HPDE6-E6E7 (cell line): ENCODE measurements at regions not wholly inside any gene's neighbourhood (a gene's known extent, or its start where the extent isn't known, plus 50 kb on each side); places are given as distances from the start of the nearest gene placed in this dataset.
"Not testable (repeated sequence)": the region's sequence is repeated elsewhere in the genome, so short reads cannot be mapped to it uniquely, and the experiment has no call there.

Source experiments
- DNase-seq: peaks from one replicate; pipeline ENCODE4 v3.0.0; 2011; ENCODE audit warnings: missing footprints; ENCODE audit errors: extremely low spot score

- no peak for DNase-seq
Observed at GRCh38 chr5:136740228-136740627, 374.9 kb upstream of the TRPC7 start.

- DNase-seq: not testable (repeated sequence)
Observed at GRCh38 chr5:136739271-136739670, 373.9 kb upstream of the TRPC7 start.

- DNase-seq: no peak
Observed at GRCh38 chr5:136738829-136739228, 373.5 kb upstream of the TRPC7 start.

GRCh38 chr5:136736021-136736420, 370.7 kb upstream of the TRPC7 start:
- no peak for DNase-seq

GRCh38 chr5:136735611-136736010, 370.3 kb upstream of the TRPC7 start:
- not testable (repeated sequence) for DNase-seq

GRCh38 chr5:136734628-136735027, 369.3 kb upstream of the TRPC7 start:
- no peak for DNase-seq

- DNase-seq: no peak
Observed at GRCh38 chr5:136732751-136733150, 367.4 kb upstream of the TRPC7 start.

GRCh38 chr5:136731241-136731900, 366.0 kb upstream of the TRPC7 start:
- DNase-seq: no peak

GRCh38 chr5:136730426-136730825, 365.1 kb upstream of the TRPC7 start:
- DNase-seq: no peak

GRCh38 chr5:136729901-136730355, 364.6 kb upstream of the TRPC7 start:
- no peak for DNase-seq

GRCh38 chr5:136726506-136726905, 361.2 kb upstream of the TRPC7 start:
- DNase-seq: no peak

GRCh38 chr5:136724161-136724560, 358.8 kb upstream of the TRPC7 start:
- no peak for DNase-seq

GRCh38 chr5:136722581-136722980, 357.2 kb upstream of the TRPC7 start:
- DNase-seq: no peak

GRCh38 chr5:136722086-136722485, 356.7 kb upstream of the TRPC7 start:
- DNase-seq: no peak

- no peak for DNase-seq
Observed at GRCh38 chr5:136720674-136721073, 355.3 kb upstream of the TRPC7 start.

GRCh38 chr5:136717917-136718316, 352.6 kb upstream of the TRPC7 start:
- no peak for DNase-seq

GRCh38 chr5:136714286-136714685, 348.9 kb upstream of the TRPC7 start:
- no peak for DNase-seq

GRCh38 chr5:136712628-136713027, 347.3 kb upstream of the TRPC7 start:
- DNase-seq: no peak

- DNase-seq: no peak
Observed at GRCh38 chr5:136710834-136711233, 345.5 kb upstream of the TRPC7 start.

GRCh38 chr5:136703706-136704105, 338.4 kb upstream of the TRPC7 start:
- DNase-seq: no peak

- DNase-seq: no peak
Observed at GRCh38 chr5:136703036-136703435, 337.7 kb upstream of the TRPC7 start.

- no peak for DNase-seq
Observed at GRCh38 chr5:136701191-136701590, 335.8 kb upstream of the TRPC7 start.

GRCh38 chr5:136699651-136700050, 334.3 kb upstream of the TRPC7 start:
- no peak for DNase-seq

- DNase-seq: no peak
Observed at GRCh38 chr5:136698970-136699369, 333.6 kb upstream of the TRPC7 start.
